GM18873 (cell line): ENCODE measurements at regions not wholly inside any gene's neighbourhood (a gene's known extent, or its start where the extent isn't known, plus 50 kb on each side); places are given as distances from the start of the nearest gene placed in this dataset.

Experiments
- ATAC-seq: cut with Tn5 transposase; IDR thresholded peaks from one replicate; pipeline ENCODE4 v1.9.1; 2021; ENCODE audit warnings: mild to moderate bottlenecking, moderate library complexity, moderate number of reproducible peaks; ENCODE audit not compliant: unreplicated experiment, low FRiP score

- no peak for ATAC-seq
Observed at GRCh38 chr10:89153971-89154370, 53.1 kb downstream of the CH25H start.

GRCh38 chr10:89153116-89153515 lies 54.0 kb downstream of the CH25H start:
- ATAC-seq = no peak

DNA sequence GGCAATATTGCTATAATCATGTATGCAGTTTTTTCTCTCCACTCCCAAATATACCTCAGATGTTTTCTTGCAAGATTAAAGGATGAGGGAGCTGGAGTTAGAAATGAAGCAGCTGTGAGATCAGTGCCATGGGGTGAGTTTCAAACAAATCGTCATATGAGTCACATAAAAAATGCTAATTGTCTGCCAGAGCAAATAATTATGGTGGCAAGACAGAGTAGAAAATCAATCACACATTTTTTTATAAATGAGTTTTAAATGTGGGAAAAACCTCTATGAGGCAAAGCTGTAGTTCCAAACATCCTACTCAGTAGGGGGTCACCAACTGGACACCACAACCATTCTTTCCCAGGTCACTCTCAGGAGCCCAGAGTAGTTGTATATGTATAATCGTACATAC lies 55.3 kb downstream of the CH25H start:
- ATAC-seq = no peak

GRCh38 chr10:89148061-89148460 lies 59.1 kb downstream of the CH25H start:
- ATAC-seq = no peak

DNA sequence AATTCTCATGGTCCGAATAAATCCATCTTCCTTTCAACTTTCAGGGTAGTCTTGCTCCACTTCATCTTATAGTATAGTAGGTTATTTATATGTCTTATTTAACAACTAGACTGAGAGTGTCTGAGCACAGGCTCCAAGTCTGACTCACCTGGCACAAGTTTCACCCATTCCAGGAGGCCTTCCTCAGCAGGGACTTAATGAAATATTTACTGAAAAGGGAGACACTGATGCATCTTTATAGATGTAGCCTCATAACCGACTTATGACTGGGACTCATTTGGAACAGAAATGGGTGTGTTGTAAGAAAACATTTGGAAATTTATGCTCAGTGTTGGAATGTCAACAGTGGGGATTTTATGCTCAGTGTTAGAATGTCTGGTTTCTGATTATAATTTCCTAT lies 59.9 kb downstream of the CH25H start:
- no peak for ATAC-seq

DNA sequence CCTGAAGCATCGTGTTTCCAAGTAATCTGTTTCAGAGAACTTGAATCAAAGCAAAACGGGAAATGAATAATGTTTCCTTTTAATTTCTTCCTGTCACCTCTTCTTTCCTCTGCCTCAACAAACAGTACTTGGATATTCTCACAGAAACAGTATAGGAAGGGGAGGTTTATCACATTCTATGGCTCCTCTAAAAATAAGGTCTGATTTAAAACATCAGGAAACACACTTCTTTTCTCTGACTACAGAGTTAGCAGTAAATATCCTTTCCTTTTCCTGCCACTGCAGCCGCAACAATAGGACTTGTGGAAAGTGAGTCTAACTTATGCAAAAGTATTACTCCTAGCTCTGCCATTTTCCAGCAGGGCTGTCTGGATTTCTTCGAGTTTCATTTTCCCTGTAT lies 62.3 kb downstream of the CH25H start:
- no peak for ATAC-seq

DNA sequence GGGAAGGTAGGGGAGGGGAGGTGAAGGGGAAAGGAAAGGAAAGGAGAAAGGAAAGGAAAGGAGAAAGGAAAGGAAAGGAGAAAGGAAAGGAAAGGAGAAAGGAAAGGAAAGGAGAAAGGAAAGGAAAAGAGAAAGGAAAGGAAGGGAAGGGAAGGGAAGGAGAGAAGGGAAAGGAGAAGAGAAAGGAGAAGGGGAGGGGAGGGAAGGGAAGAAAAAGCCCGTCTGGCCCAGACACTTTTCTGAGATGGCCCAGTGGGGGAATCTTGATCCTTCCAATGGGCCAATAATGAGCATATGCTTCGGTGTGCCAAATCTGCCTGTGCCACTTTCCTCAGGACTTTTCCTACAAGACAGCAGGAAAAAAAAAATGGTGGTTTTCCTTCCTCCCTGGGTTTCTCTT lies 64.5 kb downstream of the CH25H start:
- ATAC-seq = no peak

- no peak for ATAC-seq
Observed at GRCh38 chr10:89138755-89139490, 68.2 kb downstream of the CH25H start.

DNA sequence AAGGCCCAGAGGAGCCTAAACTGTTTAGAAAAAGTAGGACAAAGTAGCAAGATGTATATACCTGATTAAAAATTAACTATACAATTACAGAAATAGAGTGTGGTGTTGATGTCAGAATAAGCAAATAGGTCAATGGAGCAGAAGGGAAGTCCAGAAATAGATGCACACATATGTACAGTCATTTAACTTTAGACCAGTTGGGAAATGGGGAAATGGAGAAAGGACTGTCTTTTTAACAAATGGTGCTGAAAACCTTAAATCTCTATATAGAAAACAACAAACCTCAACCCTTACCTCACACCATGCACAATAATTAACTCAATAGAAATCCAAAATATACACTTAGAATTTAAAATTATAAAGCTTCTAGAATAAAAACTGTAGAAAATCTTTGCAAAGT lies 72.2 kb downstream of the CH25H start:
- peak; percentile 62 for ATAC-seq

GRCh38 chr10:89129911-89130310 lies 77.2 kb downstream of the CH25H start:
- ATAC-seq = no peak

GRCh38 chr10:89122433-89123051 lies 84.6 kb downstream of the CH25H start:
- ATAC-seq = no peak

DNA sequence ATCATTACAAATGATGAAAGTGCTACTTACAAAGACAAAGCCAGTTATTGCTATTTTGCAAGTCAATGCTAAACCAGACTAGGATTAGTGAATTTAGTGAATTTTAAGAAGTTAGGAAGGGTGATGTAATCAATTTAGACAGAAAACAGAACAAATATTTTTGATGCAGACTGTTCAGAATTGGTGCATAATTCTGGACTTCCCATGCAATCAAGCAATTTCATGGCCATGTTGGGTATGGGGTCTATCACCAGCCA lies 85.4 kb downstream of the CH25H start:
- ATAC-seq = no peak

DNA sequence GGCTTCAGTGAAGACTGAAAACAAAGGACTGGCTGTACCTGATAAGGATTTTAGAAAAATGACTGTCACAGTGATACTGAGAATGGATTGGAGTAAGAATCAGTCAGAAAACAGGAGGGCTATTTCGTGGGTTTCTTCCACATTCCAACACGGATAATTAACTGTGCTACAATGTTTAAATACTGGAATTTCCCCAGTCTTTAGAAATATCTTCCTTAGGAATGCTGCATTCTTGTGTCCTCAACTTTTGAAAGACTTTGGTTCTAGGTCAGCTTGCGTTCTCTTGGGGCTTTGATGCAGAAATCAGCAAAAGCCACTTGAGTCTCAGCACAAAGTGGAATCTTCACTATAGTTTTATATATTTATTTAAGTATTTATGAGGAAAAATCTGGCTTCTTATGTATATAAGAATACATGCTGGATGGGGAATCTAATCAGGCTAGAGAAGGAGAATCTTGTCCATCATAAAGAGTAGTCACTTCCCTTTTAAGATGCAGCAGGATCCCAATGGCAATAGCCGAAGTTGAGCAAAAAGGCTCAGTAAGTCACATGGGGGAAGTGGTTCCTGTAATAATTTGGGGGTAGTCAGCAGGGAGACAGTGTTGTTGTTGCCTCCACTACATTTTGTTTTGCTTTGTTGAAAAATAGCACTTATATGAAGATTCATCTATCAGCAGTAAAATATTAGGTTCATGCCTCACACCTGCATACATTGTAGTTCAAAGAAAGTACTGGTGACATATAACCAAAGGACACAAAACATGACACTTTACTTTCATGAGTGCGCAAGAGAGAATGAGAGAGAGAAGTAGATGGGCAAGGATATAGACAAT lies 86.0 kb downstream of the CH25H start:
- ATAC-seq = no peak

GRCh38 chr10:89119651-89120050 lies 87.5 kb downstream of the CH25H start:
- ATAC-seq = no peak

DNA sequence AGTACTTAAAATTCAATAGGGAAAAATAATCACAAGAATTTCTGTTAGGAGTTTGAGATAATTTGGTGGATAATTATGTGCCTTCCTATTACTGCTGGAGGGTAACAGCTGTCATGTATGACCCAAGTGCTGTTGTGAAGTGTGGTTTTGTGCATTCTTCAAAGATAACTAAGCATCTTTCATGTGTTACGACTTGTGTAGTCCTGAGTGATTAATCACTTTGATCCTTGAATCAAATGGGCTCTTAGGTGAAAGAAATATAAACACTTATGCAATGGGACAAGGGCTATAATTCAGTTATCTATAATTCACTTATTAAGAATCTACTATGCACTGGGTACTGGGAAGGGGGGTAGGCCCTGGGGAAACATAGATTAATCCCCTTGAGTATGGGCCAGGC lies 89.0 kb downstream of the CH25H start:
- ATAC-seq = no peak

DNA sequence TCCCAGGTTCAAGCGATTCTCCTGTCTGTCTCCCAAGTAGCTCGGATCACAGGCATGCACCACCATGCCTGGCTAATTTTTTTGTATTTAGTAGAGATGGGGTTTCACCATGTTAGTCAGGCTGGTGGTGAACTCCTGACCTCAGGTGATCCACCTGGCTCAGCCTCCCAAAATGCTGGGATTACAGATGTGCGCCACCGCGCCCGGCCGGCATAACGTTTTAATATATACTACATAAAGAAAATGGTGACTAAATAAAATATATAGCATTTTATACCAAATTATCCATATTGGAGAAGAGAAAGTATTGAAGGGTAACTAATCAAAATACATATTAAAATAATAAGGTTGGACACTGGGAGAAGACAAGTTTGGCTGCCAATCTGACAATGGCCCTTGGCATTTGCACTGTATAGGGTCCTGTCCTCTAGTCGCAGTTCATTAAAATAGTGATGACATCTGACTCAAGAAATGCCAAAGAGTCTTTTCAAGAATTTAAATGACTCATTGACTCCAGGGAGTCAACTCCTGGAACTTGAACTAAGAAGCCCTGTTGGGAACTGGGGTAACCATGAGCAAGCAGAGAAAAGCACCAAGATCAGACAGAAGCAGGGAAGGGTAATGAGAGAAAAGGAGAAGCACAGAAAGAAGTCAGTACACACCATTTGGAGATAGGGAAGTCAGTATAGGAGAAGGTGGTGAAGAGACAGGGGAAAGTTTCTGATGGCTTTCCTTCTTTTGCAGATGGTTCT lies 91.1 kb downstream of the CH25H start:
- no peak for ATAC-seq

- ATAC-seq = no peak
Observed at GRCh38 chr10:89114846-89115625, 92.1 kb downstream of the CH25H start.

DNA sequence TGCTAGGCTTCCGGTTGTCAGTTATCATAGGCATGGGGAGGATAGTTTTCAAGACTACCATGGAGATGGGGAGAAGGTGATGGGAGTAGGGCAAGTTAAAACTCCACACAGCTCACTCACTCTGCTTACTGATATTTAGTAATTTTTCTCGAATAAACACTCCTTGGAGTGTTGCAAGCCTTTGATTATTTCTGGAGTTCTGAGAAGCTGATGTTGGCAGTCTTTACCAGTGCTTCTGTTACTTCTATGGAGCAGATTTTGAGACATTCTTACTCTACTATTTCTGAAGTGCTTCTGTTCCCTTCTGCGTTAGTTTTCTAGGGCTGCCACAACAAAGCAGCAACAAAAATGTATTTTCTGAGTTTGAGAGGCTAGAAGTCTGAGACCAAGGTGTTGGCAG lies 104.4 kb downstream of the CH25H start:
- no peak for ATAC-seq

GRCh38 chr10:89101943-89102342 lies 105.2 kb downstream of the CH25H start:
- no peak for ATAC-seq

- no peak for ATAC-seq
Observed at GRCh38 chr10:89100680-89101079, 106.4 kb downstream of the CH25H start.
